ENCODE measurements at regions not wholly inside any gene's neighbourhood (a gene's known extent, or its start where the extent isn't known, plus 50 kb on each side); places are given as distances from the start of the nearest gene placed in this dataset.

GRCh38 chrX:10352536-10352935, 195.8 kb downstream of the CLCN4 start:
- TF ChIP-seq CTCF (IDR thresholded peaks at IDR 0.05) (no peak), EP300 (IDR thresholded peaks at IDR 0.05) (no peak)

Data from sigmoid colon (tissue), 4 donors.